GM18870 (cell line): ENCODE measurements at regions not wholly inside any gene's neighbourhood (a gene's known extent, or its start where the extent isn't known, plus 50 kb on each side); places are given as distances from the start of the nearest gene placed in this dataset.

Experiments used
- ATAC-seq: cut with Tn5 transposase; IDR thresholded peaks from one replicate; pipeline ENCODE4 v1.9.1; 2021; ENCODE audit warnings: moderate library complexity; ENCODE audit not compliant: unreplicated experiment

DNA sequence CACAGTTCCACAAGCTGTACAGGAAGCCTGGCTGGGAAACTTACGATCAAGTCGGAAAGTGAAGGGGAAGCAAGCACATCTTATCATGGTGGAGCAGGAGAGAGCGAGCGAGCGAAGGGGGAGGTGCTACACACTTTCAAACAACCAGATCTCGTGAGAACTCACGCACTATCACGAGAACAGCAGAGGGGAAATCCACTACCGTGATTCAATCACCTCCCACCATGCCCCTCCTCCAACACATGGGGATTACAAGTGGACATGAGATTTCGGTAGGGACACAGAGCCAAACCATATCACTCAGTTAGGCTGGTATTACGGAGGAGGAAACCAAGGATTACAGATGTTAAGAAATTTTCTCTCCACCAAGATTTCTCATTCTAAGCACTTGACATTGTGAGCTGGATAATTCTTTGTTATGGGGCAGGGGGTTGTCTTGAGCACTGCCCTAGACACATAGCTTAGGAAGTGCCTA lies 262.0 kb upstream of the G2E3 start:
- ATAC-seq: no peak

DNA sequence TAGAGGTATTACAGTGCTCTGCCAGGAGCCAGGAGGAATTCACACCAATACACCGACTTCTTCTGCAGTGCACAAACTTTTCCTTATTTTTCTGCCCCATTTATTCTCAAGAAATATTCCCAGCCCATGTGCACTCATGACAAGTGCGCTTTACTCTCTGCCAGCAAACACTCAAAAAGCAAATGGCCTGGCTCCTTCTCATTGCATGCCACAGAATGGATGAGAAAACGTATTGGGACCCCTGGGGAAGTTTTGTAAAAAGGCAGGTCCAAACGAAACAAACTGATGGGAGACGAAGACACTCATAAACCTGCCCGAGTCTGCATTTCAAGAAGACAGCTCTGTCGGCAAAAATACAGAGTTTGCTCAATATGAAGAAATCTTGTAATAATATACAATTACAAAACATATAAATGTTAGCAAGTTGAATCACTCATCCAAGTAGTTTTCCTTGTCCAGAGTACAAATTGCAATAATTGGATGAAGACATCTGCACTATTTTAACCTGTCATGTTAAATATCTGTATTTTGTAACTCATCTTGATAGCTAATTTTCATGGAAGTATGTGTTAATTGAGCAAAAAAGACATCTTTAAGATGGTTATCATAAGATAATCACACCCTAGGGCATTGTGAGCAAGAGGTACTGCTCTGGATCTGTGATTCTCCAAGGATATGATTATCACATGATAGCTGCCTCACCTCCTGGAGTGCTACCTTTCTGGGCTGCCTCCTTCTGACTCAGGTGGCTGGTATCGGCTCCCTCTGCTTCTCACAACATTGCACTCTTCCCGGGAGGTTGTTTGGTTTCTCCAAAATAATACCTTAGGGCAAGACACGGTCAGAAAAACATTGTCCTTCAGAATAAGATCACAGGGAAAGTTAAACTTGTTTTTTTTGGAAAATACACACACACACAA lies 260.8 kb upstream of the G2E3 start:
- ATAC-seq: no peak

GRCh38 chr14:30299915-30300314 lies 259.0 kb upstream of the G2E3 start:
- no peak for ATAC-seq

GRCh38 chr14:30303350-30303749 lies 255.6 kb upstream of the G2E3 start:
- no peak for ATAC-seq

GRCh38 chr14:30305346-30305745 lies 253.6 kb upstream of the G2E3 start:
- ATAC-seq: no peak

GRCh38 chr14:30309405-30309804 lies 249.6 kb upstream of the G2E3 start:
- no peak for ATAC-seq

- peak; percentile 87 for ATAC-seq
Measured at GRCh38 chr14:30312214-30312613, 246.7 kb upstream of the G2E3 start.

DNA sequence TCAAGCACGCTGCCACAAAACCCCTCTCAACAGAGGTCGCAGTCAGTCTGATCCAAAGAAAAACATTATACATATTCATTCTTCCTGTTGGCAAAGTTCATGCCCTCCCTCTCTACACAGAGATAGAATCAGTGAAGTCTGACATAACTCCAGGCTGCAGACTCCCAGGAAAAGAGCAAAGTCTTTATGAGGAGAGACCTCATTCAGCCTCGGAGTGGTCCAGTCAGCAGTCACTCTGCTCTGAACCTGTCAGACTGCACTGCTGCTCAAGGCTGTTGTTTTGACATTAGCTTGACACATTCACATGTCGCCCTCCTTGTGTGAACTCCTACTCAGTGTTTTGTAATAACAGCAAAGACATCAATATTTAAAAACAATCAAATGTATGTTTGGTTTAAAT lies 241.2 kb upstream of the G2E3 start:
- no peak for ATAC-seq

DNA sequence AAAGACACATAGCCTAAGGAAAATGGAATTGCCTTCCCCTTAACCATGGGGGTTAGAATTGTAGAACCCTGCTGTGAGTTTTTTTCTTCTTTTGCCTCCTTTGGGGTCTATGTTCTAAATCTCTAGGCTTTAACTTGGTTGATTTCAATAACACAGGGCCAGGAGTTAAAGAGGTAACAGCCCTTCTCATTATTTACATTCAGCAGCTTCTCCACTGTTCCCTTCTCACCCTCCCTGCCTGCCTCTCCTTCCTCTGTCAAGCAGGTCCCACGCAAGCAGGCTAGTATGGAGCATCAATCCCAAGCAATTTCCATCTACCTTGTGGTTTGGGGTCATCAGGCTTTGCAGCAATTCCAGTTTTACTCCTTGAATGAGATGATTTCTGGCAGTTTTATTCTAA lies 236.1 kb upstream of the G2E3 start:
- no peak for ATAC-seq

DNA sequence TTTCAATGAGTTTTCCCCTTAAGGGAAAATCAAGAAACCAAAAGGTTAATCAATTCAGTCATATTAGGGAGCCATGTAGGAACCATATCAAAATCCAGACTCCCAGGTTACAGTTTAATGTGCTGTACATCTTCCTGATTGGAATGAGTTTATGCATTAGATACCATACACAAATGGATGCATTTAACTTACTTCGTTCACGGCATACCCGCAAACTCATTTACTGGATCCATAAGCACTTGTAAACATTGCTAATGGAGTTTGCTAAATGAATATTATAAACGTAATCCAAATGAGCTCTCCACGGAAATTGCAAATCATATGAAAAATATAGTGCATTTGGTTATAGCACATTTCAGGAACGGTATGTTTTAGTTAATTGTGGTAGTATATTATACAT lies 228.9 kb upstream of the G2E3 start:
- no peak for ATAC-seq

GRCh38 chr14:30330445-30330844 lies 228.5 kb upstream of the G2E3 start:
- no peak for ATAC-seq

DNA sequence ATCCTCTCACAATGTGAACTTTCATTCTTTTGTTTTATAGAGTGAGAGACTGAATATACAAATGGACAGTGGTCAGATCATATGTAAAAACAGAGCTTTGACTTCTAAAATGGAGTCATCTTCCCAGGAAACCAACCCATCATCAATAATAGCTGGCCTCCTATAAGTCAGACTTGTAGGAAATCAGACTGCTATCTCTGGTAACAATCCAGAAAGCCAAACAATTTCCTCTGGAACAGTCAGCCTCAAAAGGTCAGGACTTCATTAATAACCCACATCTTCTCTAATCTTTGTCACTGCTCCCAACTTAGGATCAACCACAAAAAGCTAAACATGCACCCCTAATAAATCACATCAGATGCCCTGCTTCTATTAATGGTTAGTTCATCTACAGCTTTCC lies 227.9 kb upstream of the G2E3 start:
- ATAC-seq: no peak

DNA sequence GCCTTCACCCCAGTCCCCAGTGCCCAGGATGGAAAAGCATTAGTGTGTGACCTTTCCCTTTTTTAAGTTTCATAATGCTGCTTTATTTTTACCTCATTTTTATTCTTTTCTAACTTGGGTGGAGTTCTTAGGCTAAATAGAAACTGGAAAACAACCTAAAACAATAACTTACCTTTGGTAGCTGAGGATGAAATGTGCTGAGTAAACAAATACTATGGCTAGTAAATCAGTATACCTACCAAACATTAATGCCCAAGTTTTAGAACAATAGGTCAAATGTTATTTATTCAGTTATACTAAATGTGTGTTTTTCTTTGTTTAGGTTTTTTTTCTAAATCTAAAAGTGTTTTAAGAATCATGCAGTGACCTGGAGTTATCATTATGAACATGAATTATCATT lies 226.6 kb upstream of the G2E3 start:
- ATAC-seq: no peak

GRCh38 chr14:30333934-30334333 lies 225.0 kb upstream of the G2E3 start:
- no peak for ATAC-seq

GRCh38 chr14:30337456-30337855 lies 221.5 kb upstream of the G2E3 start:
- ATAC-seq: no peak

DNA sequence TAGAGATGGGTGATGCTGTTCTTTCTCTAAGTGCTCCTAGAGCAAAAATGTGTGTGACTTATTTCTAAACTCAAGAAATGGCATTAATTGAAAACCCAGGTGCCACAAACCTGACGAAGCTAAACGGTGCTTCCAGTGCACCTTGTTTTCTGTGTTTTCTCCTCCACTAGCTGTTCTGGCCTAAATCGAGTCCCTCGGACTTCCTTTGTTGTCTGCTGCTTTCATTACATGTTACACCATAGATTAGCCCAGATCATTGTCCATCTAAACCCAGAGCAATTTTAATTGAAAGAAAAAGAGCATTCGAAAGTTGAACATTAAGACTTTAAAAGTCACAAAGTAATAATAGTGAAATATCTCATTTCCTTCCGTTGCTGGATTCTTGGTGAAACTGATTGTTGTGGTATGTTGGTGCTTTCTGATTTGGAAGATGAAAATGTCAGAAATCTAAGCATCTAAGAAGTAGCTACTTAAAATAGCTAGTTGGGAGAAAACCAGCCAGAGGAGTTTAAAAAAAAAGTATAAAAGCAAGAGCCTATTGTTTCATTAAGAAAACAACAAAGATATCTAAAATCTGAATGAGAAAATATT lies 219.6 kb upstream of the G2E3 start:
- ATAC-seq: no peak

DNA sequence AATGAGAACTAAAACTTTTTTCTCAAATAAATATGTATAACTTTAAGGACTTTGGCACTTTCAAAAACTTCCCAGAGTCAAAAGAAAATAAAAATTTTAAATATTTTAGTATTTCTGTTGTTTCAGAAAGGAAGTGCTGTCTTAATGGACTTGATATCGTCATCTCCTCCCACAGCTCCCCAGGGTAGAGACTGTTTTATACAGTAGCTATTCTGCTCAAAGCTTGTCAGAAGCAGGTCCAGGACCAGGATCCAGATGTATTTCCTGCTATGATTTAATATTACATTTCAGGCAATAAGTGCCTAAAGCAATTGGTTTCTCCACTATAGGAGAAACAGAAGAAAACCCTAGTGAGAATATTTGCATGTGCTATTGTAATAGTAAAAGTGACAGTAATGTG lies 218.5 kb upstream of the G2E3 start:
- no peak for ATAC-seq

GRCh38 chr14:30345511-30345910 lies 213.4 kb upstream of the G2E3 start:
- no peak for ATAC-seq

DNA sequence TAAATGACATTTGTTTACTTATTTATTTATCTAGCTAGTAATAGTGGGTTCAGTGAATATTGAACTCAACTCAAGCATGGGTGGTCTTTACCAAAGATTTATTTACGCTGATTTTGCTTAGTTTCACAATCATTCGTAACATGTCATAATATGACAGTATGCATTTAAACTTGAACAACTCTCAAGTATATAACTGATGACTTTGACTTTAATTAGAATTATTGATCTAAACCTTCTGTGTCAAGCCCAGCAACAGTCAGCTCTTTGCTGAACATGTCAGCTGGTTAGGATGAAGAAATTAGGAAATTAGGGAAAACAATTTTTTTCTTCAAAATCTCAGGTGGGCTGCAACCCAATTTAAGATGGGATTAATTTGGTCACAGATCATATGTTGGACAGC lies 210.5 kb upstream of the G2E3 start:
- ATAC-seq: no peak

DNA sequence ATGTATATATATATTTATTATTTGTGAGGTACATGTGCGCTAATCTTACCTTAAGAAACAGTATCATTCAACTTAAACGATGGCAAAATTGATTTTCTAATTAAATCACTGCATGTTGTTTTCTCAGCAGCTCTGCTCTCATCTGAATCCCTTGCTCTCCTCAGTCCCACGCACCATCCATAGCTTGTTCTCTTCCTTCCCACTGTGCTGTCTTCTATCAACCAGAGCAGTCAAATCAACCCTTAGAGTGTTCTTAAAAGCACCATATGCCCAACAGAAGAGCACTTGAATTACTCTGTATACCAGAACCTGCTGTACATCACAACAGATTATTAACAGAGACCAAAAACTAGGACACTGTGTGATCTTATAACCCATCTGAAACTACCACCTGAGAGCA lies 209.4 kb upstream of the G2E3 start:
- no peak for ATAC-seq

DNA sequence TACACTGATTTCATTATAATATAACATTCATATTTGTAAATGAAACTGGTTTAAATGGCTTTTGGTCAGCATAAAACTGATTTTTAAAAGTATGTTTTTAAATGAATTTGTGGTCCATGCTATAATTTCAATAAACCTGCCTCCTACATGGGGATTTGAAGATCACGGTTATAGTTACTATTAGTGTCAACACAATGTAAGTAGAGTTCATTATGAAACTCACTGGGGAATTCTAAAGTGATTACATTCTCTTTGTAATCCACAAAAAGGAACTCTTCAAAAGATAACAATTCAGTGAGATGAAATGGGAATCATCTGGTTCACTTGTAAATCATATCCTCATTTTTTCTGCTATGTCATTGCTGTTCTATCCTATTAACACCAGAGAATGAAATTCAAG lies 204.5 kb upstream of the G2E3 start:
- no peak for ATAC-seq

DNA sequence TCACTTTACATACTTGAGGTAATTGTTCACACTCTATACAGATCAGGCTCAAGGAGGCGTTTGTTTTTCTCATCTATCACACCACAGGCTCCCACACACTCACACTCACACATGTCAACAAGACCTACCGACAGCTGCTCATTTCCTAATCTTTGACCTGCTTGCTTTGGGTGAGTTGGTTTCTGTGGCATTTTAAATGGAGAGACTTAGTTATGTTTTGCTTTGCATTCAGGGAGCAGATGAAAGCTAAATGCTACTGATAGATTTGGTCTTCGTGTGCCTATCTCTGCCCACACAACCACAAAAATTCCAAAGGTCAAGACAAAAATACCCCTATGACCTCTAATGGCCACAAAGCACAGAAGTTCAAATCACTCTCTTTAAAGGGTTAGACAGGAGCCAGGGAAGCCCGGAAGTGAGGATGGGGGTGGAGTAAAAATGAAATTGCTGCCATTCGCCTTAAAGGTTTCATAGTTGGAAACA lies 203.5 kb upstream of the G2E3 start:
- ATAC-seq: peak; percentile 89
